Inflammatory macrophage treated with lipopolysaccharide for 4 hours (primary cell): ENCODE measurements at regions not wholly inside any gene's neighbourhood (a gene's known extent, or its start where the extent isn't known, plus 50 kb on each side); places are given as distances from the start of the nearest gene placed in this dataset.
A peak's percentile ranks its signal among the peaks of the same experiment; 100 is the strongest.

Source experiments
- DNase-seq: peaks from one replicate; pipeline ENCODE4 v3.0.0-alpha.2; 2020

DNA sequence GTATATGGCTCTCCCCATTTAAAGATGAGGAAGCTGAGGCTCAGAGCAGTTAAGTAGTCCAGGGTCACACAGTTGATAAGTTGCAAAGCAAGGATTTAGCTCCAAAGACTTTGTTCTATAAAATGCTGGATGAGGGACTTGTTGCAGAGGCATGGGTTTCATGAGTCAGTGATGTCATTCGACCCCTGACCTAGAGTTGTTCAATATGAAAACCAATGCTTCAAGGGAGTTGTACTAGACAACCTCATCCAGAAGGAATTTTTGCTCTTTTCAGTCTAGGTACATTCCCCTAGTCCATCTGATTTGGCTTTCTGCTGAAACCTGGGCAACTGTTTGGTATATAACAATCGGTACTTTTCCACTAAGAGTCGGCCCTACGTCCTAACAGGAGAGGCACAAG lies 550.4 kb downstream of the EBF1 start:
- no peak for DNase-seq

- DNase-seq: no peak
Measured at GRCh38 chr5:158546748-158547147, 553.0 kb downstream of the EBF1 start.

DNA sequence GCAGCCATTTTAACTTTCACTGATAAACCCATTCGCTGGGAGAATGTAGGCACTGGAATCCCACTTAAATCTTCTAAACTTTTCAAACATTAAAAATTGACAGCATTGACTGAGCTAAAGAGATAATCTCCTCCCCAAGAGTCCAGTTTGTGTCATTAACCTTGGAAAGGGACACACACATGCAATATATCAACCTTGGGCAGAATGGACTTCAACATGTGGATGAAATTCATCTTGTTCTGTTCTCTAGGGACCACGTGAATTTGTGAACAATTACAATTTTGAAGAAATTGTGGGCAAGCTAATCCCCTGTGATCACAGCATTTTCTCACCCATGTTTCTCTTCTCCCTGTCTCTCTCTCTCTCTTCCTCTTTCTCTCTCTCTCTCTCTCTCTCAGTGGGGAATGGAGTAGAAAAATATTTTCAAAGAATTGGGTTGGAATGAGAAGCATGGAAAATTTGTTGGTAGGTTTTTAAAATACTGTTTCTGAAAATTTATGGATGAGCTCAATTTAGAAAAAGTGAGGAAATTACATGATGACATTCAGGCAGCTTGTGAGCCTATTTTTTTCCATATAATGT lies 553.7 kb downstream of the EBF1 start:
- DNase-seq: no peak

- no peak for DNase-seq
Measured at GRCh38 chr5:158544388-158545339, 555.1 kb downstream of the EBF1 start.

- DNase-seq: no peak
Measured at GRCh38 chr5:158543539-158544387, 556.0 kb downstream of the EBF1 start.

- DNase-seq: no peak
Measured at GRCh38 chr5:158541536-158542297, 558.0 kb downstream of the EBF1 start.

DNA sequence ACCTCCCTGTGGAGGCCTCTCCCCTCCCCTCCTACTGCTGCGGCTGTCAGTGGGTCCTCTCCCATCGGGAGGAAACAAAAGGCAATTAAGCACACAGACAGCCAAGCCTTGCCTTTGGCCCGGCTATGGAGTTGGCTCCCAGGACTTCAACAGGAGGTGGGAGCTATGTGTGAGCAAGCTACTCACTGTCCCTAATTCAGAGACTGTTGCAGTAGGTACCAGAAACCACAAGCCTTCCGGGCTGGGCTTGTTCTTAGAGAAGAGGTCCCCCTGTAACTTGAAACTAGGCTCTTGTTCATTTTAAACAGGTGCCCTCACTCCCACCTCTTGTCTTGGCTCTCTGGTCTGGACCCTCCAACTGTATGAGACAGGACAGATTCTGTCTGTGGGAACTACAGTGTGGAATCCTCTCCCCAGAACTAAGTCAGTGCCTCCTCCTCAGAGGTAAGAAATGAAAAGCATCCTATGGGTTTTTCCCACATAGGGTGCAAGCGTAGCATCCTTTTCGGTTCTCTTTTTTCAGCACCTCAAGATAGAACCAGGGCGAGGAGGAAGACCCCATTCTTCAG lies 561.1 kb downstream of the EBF1 start:
- no peak for DNase-seq

GRCh38 chr5:158537366-158537765 lies 562.4 kb downstream of the EBF1 start:
- no peak for DNase-seq

- no peak for DNase-seq
Measured at GRCh38 chr5:158534203-158534602, 565.5 kb downstream of the EBF1 start.

GRCh38 chr5:158532739-158533138 lies 567.0 kb downstream of the EBF1 start:
- no peak for DNase-seq

- DNase-seq: no peak
Measured at GRCh38 chr5:158531860-158532259, 567.9 kb downstream of the EBF1 start.

GRCh38 chr5:158530115-158530514 lies 569.6 kb downstream of the EBF1 start:
- DNase-seq: no peak

- no peak for DNase-seq
Measured at GRCh38 chr5:158529454-158529853, 570.3 kb downstream of the EBF1 start.

DNA sequence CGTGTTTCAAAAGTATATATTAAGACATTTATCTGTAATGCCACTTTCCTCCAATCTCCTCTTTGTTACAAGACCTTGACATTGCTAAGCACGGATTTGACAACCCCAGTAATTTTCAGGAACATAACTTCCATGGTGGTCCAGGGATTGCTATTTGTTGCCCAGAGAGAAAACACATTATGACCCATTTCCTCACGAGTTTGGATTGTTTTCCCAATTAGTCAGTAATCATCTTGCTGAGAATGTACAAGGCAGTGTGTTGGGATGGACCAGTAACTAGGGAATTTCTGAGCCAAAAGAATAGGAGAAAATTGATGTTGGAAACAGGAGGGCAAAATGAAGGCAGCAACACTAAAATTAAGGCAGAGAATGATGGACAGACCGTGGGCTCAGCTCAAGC lies 574.1 kb downstream of the EBF1 start:
- DNase-seq: no peak

DNA sequence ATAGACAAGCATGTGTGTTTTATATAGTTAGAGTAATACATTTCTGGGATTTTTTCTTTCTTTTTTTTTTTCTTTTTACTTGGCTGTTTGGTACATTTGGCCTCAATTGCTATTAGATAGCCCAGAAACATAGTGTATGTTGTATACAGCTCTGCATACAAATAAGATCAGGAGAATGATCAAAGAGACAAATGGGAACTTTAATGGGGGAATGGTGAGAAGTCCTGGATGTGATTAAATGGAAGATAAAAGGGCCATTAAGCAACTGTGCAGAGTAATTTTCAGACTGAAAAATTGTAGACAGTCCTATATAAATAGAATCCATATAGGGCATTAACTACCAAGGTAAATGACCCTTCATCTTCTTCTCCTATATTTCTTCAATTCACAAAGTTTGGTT lies 575.6 kb downstream of the EBF1 start:
- DNase-seq: no peak

- no peak for DNase-seq
Measured at GRCh38 chr5:158522776-158523175, 576.9 kb downstream of the EBF1 start.

DNA sequence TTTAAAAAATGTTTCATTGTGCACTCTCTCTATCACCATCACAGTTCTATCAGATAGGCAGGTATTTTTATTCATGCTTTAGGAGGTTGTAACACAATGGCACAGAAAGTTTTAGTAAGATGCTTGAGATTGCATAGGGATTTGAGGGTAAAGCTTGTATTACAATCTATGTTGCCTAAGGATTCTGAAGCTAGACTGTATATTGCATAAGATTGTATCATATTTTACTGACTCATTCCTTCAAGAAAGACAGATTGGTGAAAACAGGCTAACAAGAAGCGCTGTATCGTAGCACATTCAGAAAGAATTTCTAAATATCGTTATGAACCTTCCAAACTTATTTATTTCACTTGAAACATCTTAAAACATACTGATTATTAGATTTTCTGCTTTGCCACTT lies 577.7 kb downstream of the EBF1 start:
- DNase-seq: peak; percentile 85

- DNase-seq: no peak
Measured at GRCh38 chr5:158519433-158520021, 580.2 kb downstream of the EBF1 start.

GRCh38 chr5:158516521-158516920 lies 583.2 kb downstream of the EBF1 start:
- DNase-seq: no peak

DNA sequence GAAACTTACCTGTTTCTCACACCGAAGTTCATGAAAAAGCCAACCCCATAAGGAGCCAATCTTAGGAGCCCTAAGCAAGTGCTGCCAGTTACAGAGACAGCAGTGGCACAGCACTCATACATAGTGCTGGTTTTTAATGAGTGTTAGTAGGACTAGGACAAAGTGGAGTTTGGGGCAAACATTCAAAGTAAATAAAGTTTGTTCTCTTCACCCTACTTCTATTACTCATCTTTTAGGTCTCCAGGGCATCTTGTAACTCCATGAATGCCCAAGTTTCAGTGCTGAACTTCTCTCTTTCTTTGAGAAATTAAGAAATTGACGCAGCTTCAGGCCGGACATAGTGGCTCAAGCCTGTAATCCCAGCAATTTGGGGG lies 584.7 kb downstream of the EBF1 start:
- DNase-seq: no peak

GRCh38 chr5:158514319-158514985 lies 585.3 kb downstream of the EBF1 start:
- DNase-seq: peak; percentile 31
